ENCODE measurements at regions not wholly inside any gene's neighbourhood (a gene's known extent, or its start where the extent isn't known, plus 50 kb on each side); places are given as distances from the start of the nearest gene placed in this dataset.

- Histone ChIP-seq H3K4me1 (ENCODE audit: control insufficient read depth in 1 of 2, insufficient read depth in 2 of 2, low read length in 2 of 2) (peaks cover 12 to 17% of the 10 kb centered on the region in 2 experiments), H3K9me3 (ENCODE audit: insufficient read depth, low read depth, low read length) (no peaks in the 10 kb centered on the region), H3K79me1 (ENCODE audit: low read length) (no peaks in the 10 kb centered on the region), H3K4ac (ENCODE audit: low read depth, low read length) (no peak overlapping the region), H3K36me3 (ENCODE audit: control insufficient read depth in 1 of 2, insufficient read depth in 2 of 2, low read length in 2 of 2) (no peaks in the 10 kb centered on the region), H3K14ac (ENCODE audit: low read length) (no peak overlapping the region), H2BK5ac (ENCODE audit: low read depth, low read length, poor library complexity) (no peak overlapping the region), H3K79me2 (ENCODE audit: control insufficient read depth, insufficient read depth, low read length, poor library complexity) (no peaks in the 10 kb centered on the region), H4K91ac (ENCODE audit: low read depth, low read length) (no peak overlapping the region), H3K9ac (ENCODE audit: low read length) (no peak overlapping the region), H3K18ac (ENCODE audit: low read length) (no peak overlapping the region), H3K4me3 (ENCODE audit: low read depth, low read length) (no peak overlapping the region), H3K27me3 (ENCODE audit: insufficient read depth, low read length) (no peaks in the 10 kb centered on the region), H2BK12ac (ENCODE audit: low read length) (no peak overlapping the region), H3K27ac (ENCODE audit: low read depth, low read length) (no peak overlapping the region), H2BK120ac (ENCODE audit: insufficient read depth, low read length, poor library complexity) (no peak overlapping the region), H3K4me2 (ENCODE audit: low read length) (no peak overlapping the region), H2AFZ (ENCODE audit: insufficient read depth, low read length, poor library complexity) (no peak overlapping the region), H4K12ac (ENCODE audit: low read depth, low read length) (no peak overlapping the region), H4K8ac (ENCODE audit: low read depth, low read length) (no peak overlapping the region), H3K23ac (ENCODE audit: low read length) (no peak overlapping the region), H2AK5ac (ENCODE audit: low read length) (no peak overlapping the region)
- no peak for DNase-seq
- no CpG with 5 or more reads among the region's 24 CpGs for WGBS (ENCODE audit: extremely low coverage, insufficient coverage, insufficient read length)
Observed at GRCh38 chr21:43357715-43358430, 69.1 kb downstream of the SIK1 start.

- H3K27ac ChIP-seq (ENCODE audit: low read depth, low read length): no peak overlapping the region
- H4K12ac ChIP-seq (ENCODE audit: low read depth, low read length): no peak overlapping the region
- no peak overlapping the region for H2AFZ ChIP-seq (ENCODE audit: insufficient read depth, low read length, poor library complexity)
- H2AK5ac ChIP-seq (ENCODE audit: low read length): no peak overlapping the region
- peaks cover under 1 to 2% of the 10 kb centered on the region in 2 experiments for H3K4me1 ChIP-seq (ENCODE audit: control insufficient read depth in 1 of 2, insufficient read depth in 2 of 2, low read length in 2 of 2)
- no peak overlapping the region for H2BK5ac ChIP-seq (ENCODE audit: low read depth, low read length, poor library complexity)
- H3K79me1 ChIP-seq (ENCODE audit: low read length): no peaks in the 10 kb centered on the region
- H3K79me2 ChIP-seq (ENCODE audit: control insufficient read depth, insufficient read depth, low read length, poor library complexity): no peaks in the 10 kb centered on the region
- no peak for DNase-seq
- H3K4me2 ChIP-seq (ENCODE audit: low read length): no peak overlapping the region
- peaks cover 3% of the 10 kb centered on the region for H3K9me3 ChIP-seq (ENCODE audit: insufficient read depth, low read depth, low read length)
- H2BK12ac ChIP-seq (ENCODE audit: low read length): no peak overlapping the region
- no peak overlapping the region for H4K91ac ChIP-seq (ENCODE audit: low read depth, low read length)
- no peak overlapping the region for H3K14ac ChIP-seq (ENCODE audit: low read length)
- H4K8ac ChIP-seq (ENCODE audit: low read depth, low read length): no peak overlapping the region
- no peaks in the 10 kb centered on the region for H3K27me3 ChIP-seq (ENCODE audit: insufficient read depth, low read length)
- no peak overlapping the region for H3K9ac ChIP-seq (ENCODE audit: low read length)
- H3K4me3 ChIP-seq (ENCODE audit: low read depth, low read length): no peak overlapping the region
- no CpG with 5 or more reads among the region's 7 CpGs for WGBS (ENCODE audit: extremely low coverage, insufficient coverage, insufficient read length)
- no peak overlapping the region for H3K18ac ChIP-seq (ENCODE audit: low read length)
- no peak overlapping the region for H3K4ac ChIP-seq (ENCODE audit: low read depth, low read length)
- H3K36me3 ChIP-seq (ENCODE audit: control insufficient read depth in 1 of 2, insufficient read depth in 2 of 2, low read length in 2 of 2): no peaks in the 10 kb centered on the region
- H2BK120ac ChIP-seq (ENCODE audit: insufficient read depth, low read length, poor library complexity): no peak overlapping the region
- no peak overlapping the region for H3K23ac ChIP-seq (ENCODE audit: low read length)
Observed at GRCh38 chr21:43355925-43356289, 71.0 kb downstream of the SIK1 start.

GRCh38 chr21:43355266-43355924 lies 71.5 kb downstream of the SIK1 start:
- no peak overlapping the region for H2BK5ac ChIP-seq (ENCODE audit: low read depth, low read length, poor library complexity)
- H3K23ac ChIP-seq (ENCODE audit: low read length): no peak overlapping the region
- no peaks in the 10 kb centered on the region for H3K36me3 ChIP-seq (ENCODE audit: control insufficient read depth in 1 of 2, insufficient read depth in 2 of 2, low read length in 2 of 2)
- H3K4me2 ChIP-seq (ENCODE audit: low read length): no peak overlapping the region
- H2AFZ ChIP-seq (ENCODE audit: insufficient read depth, low read length, poor library complexity): no peak overlapping the region
- H3K27ac ChIP-seq (ENCODE audit: low read depth, low read length): no peak overlapping the region
- H2BK120ac ChIP-seq (ENCODE audit: insufficient read depth, low read length, poor library complexity): no peak overlapping the region
- no CpG with 5 or more reads among the region's 25 CpGs for WGBS (ENCODE audit: extremely low coverage, insufficient coverage, insufficient read length)
- H4K12ac ChIP-seq (ENCODE audit: low read depth, low read length): no peak overlapping the region
- no peak overlapping the region for H4K8ac ChIP-seq (ENCODE audit: low read depth, low read length)
- H3K9ac ChIP-seq (ENCODE audit: low read length): no peak overlapping the region
- no peaks in the 10 kb centered on the region for H3K79me2 ChIP-seq (ENCODE audit: control insufficient read depth, insufficient read depth, low read length, poor library complexity)
- DNase-seq: no peak
- no peak overlapping the region for H2AK5ac ChIP-seq (ENCODE audit: low read length)
- no peaks in the 10 kb centered on the region for H3K4me1 ChIP-seq (ENCODE audit: control insufficient read depth in 1 of 2, insufficient read depth in 2 of 2, low read length in 2 of 2)
- H3K18ac ChIP-seq (ENCODE audit: low read length): no peak overlapping the region
- peaks cover 3% of the 10 kb centered on the region for H3K9me3 ChIP-seq (ENCODE audit: insufficient read depth, low read depth, low read length)
- H3K4me3 ChIP-seq (ENCODE audit: low read depth, low read length): no peak overlapping the region
- no peaks in the 10 kb centered on the region for H3K27me3 ChIP-seq (ENCODE audit: insufficient read depth, low read length)
- no peaks in the 10 kb centered on the region for H3K79me1 ChIP-seq (ENCODE audit: low read length)
- no peak overlapping the region for H2BK12ac ChIP-seq (ENCODE audit: low read length)
- no peak overlapping the region for H3K14ac ChIP-seq (ENCODE audit: low read length)
- no peak overlapping the region for H4K91ac ChIP-seq (ENCODE audit: low read depth, low read length)
- no peak overlapping the region for H3K4ac ChIP-seq (ENCODE audit: low read depth, low read length)

GRCh38 chr21:43354666-43355065 lies 72.3 kb downstream of the SIK1 start:
- Histone ChIP-seq H3K9ac (ENCODE audit: low read length) (no peak overlapping the region), H3K27me3 (ENCODE audit: insufficient read depth, low read length) (no peaks in the 10 kb centered on the region), H2AFZ (ENCODE audit: insufficient read depth, low read length, poor library complexity) (no peak overlapping the region), H4K8ac (ENCODE audit: low read depth, low read length) (no peak overlapping the region), H4K12ac (ENCODE audit: low read depth, low read length) (no peak overlapping the region), H3K4me3 (ENCODE audit: low read depth, low read length) (no peak overlapping the region), H2BK120ac (ENCODE audit: insufficient read depth, low read length, poor library complexity) (no peak overlapping the region), H4K91ac (ENCODE audit: low read depth, low read length) (no peak overlapping the region), H3K4me1 (ENCODE audit: control insufficient read depth in 1 of 2, insufficient read depth in 2 of 2, low read length in 2 of 2) (no peaks in the 10 kb centered on the region), H3K79me1 (ENCODE audit: low read length) (no peaks in the 10 kb centered on the region), H3K23ac (ENCODE audit: low read length) (no peak overlapping the region), H3K27ac (ENCODE audit: low read depth, low read length) (no peak overlapping the region), H3K4ac (ENCODE audit: low read depth, low read length) (no peak overlapping the region), H3K36me3 (ENCODE audit: control insufficient read depth in 1 of 2, insufficient read depth in 2 of 2, low read length in 2 of 2) (no peaks in the 10 kb centered on the region), H3K9me3 (ENCODE audit: insufficient read depth, low read depth, low read length) (peaks cover 3% of the 10 kb centered on the region), H2BK5ac (ENCODE audit: low read depth, low read length, poor library complexity) (no peak overlapping the region), H2AK5ac (ENCODE audit: low read length) (no peak overlapping the region), H3K4me2 (ENCODE audit: low read length) (no peak overlapping the region), H3K79me2 (ENCODE audit: control insufficient read depth, insufficient read depth, low read length, poor library complexity) (no peaks in the 10 kb centered on the region), H3K18ac (ENCODE audit: low read length) (no peak overlapping the region), H2BK12ac (ENCODE audit: low read length) (no peak overlapping the region), H3K14ac (ENCODE audit: low read length) (no peak overlapping the region)
- no peak for DNase-seq
- no CpG with 5 or more reads among the region's 4 CpGs for WGBS (ENCODE audit: extremely low coverage, insufficient coverage, insufficient read length)

Measured in trophoblast cell (in vitro differentiated cells and primary cell).